ENCODE measurements at regions not wholly inside any gene's neighbourhood (a gene's known extent, or its start where the extent isn't known, plus 50 kb on each side); places are given as distances from the start of the nearest gene placed in this dataset.

DNA sequence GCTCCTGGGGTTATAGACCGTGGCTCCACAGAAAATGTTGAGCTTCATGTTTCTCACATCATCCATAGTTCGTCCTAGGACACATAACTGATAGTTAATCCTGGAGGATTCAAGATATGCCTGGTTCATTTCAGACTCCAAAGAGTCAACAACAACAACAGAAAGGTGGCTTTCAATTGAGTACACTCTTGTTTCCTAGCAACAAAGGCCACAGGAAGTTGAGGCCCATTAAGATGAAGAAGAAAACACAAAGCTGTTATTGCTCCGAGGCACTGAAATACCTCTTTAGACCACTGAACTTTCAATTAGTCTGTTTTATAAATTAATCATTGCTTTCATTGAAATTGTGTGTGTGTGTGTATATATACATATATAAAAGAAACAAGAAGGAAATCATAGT is 154.5 kb downstream of the YIPF5 start:
- Histone ChIP-seq H3K9ac (ENCODE audit: extremely low read depth, insufficient read length, low read length) (no peak overlapping the region), H3K23ac (ENCODE audit: insufficient read length, low read depth, low read length) (no peak overlapping the region), H4K91ac (ENCODE audit: insufficient read length, low read depth, low read length) (no peak overlapping the region), H2AFZ (ENCODE audit: low read length) (no peak overlapping the region), H3K18ac (ENCODE audit: insufficient read length, low read depth, low read length) (no peak overlapping the region), H3K4me2 (ENCODE audit: insufficient read depth, insufficient read length, low read length) (no peak overlapping the region), H3K4ac (ENCODE audit: low read depth, low read length) (no peak overlapping the region), H2BK20ac (ENCODE audit: low read depth, low read length, poor library complexity, severe bottlenecking) (peak overlapping the region; percentile 60), H3K23me2 (ENCODE audit: insufficient read length, low read depth, low read length, poor library complexity, severe bottlenecking) (no peaks in the 10 kb centered on the region), H4K8ac (replicated peaks; ENCODE audit: insufficient read length, low read depth, low read length) (no peak overlapping the region), H2BK5ac (ENCODE audit: insufficient read length, low read length) (no peak overlapping the region), H4K20me1 (ENCODE audit: control insufficient read depth, insufficient read depth, insufficient read length) (no peaks in the 10 kb centered on the region), H3K14ac (ENCODE audit: insufficient read depth, low read length) (no peak overlapping the region; the same call in 1 of the 2 replicates), H3K4me1 (ENCODE audit: insufficient read depth, low read length) (peaks cover 3% of the 10 kb centered on the region; the same call in 1 of the 2 replicates), H3T11ph (ENCODE audit: low read length) (no peak overlapping the region), H2BK15ac (ENCODE audit: low read depth, low read length) (no peak overlapping the region), H4K5ac (ENCODE audit: insufficient read length, low read depth, low read length) (no peak overlapping the region), H2BK12ac (ENCODE audit: insufficient read length, low read depth, low read length) (no peak overlapping the region), H2AK5ac (ENCODE audit: insufficient read length, low read length) (no peak overlapping the region), H3K27ac (ENCODE audit: insufficient read length, low read depth, low read length) (no peak overlapping the region), H2BK120ac (ENCODE audit: low read depth, low read length, poor library complexity, severe bottlenecking) (no peak overlapping the region), H3K27me3 (ENCODE audit: insufficient read depth, low read length) (no peaks in the 10 kb centered on the region), H3K79me2 (ENCODE audit: insufficient read depth, low read length) (no peaks in the 10 kb centered on the region), H3K9me3 (ENCODE audit: control insufficient read depth, low read depth, low read length) (peaks cover 21% of the 10 kb centered on the region), H3K56ac (ENCODE audit: insufficient read length, low read depth, low read length) (no peak overlapping the region), H3K79me1 (ENCODE audit: insufficient read depth, low read depth, low read length, poor library complexity, severe bottlenecking) (no peaks in the 10 kb centered on the region)
- H3K36me3 Mint-ChIP-seq (ENCODE audit: insufficient read depth in 1 of 3, low read depth in 3 of 3) = peaks cover 29 to 42% (median 30%) of the 10 kb centered on the region in 3 experiments
- H3K4me1 Mint-ChIP-seq = peaks cover 33 to 35% of the 10 kb centered on the region in 2 experiments
- H3K9me3 Mint-ChIP-seq = peaks cover 33 to 39% of the 10 kb centered on the region in 2 experiments
- H3K4me3 Mint-ChIP-seq = no peak overlapping the region
- WGBS (ENCODE audit: extremely low coverage, insufficient read length, low lambda C conversion rate) = no CpG with 5 or more reads among the region's 3 CpGs
- H3K27me3 Mint-ChIP-seq (ENCODE audit: low read depth) = no peaks in the 10 kb centered on the region
- no peak overlapping the region for H3K27ac Mint-ChIP-seq
- TF ChIP-seq, protein P1, sequence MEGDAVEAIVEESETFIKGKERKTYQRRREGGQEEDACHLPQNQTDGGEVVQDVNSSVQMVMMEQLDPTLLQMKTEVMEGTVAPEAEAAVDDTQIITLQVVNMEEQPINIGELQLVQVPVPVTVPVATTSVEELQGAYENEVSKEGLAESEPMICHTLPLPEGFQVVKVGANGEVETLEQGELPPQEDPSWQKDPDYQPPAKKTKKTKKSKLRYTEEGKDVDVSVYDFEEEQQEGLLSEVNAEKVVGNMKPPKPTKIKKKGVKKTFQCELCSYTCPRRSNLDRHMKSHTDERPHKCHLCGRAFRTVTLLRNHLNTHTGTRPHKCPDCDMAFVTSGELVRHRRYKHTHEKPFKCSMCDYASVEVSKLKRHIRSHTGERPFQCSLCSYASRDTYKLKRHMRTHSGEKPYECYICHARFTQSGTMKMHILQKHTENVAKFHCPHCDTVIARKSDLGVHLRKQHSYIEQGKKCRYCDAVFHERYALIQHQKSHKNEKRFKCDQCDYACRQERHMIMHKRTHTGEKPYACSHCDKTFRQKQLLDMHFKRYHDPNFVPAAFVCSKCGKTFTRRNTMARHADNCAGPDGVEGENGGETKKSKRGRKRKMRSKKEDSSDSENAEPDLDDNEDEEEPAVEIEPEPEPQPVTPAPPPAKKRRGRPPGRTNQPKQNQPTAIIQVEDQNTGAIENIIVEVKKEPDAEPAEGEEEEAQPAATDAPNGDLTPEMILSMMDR (conservative IDR thresholded peaks at IDR 0.05) = no peak
- DNase-seq = no peak
